ENCODE measurements at regions not wholly inside any gene's neighbourhood (a gene's known extent, or its start where the extent isn't known, plus 50 kb on each side); places are given as distances from the start of the nearest gene placed in this dataset.

DNA sequence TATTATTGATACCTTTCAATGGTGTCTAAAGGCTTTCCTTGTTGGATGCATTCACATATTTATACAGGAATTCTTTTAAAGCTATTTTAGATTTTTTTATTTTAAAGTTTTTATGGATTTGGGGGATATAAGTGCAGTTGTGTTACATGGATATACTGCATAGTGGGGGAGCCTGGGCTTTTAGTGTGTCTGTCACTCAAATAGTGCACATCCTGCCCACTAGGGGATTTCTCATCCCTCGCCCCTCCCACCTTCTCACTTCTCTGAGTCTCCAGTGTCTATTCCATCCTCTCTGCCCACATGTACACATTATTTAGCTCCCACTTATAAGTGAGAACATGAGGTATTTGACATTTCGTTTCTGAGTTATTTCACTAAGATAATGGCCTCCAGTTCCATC, 154.0 kb upstream of the MKI67 start:
- DNase-seq (ENCODE audit: extremely low read depth in 1 of 2, low read depth in 1 of 2), result no peak

DNA sequence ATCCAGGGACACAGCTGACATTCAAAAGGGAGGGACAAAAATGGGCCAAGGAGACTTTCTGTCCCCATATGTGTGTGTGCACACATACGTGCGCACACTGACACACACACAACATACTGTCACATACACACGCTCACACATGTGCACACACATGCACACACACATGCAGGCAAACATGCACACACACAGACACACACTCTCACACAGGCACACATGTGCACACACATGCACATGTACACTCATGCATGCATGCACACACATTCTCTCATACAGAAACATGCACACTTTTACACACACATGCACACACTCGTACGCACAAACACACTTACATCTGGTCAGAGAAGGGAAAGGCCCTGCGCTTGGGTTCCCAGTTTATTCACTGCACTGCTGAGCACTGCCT, 155.1 kb upstream of the MKI67 start:
- DNase-seq (ENCODE audit: extremely low read depth in 1 of 2, low read depth in 1 of 2), result no peak

DNA sequence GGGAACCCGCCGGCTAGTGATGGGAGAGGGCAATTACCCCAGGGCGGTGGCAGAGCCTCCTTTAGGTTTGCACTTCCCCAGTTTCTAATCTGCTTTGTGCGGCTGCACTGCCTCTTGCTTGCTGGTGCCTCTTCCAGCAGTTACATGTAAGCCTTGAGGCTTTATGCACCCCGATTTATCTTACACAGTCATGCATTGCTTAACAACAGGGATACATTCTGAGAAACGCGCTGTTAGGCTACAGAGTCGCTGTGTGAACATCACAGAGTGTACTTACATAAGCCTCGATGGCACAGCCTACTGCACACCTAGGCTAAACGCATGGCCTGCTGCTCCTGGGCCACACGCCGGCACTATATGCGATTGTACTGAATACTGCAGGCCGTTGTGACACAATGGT, 155.6 kb upstream of the MKI67 start:
- DNase-seq (ENCODE audit: extremely low read depth in 1 of 2, low read depth in 1 of 2), result no peak

DNA sequence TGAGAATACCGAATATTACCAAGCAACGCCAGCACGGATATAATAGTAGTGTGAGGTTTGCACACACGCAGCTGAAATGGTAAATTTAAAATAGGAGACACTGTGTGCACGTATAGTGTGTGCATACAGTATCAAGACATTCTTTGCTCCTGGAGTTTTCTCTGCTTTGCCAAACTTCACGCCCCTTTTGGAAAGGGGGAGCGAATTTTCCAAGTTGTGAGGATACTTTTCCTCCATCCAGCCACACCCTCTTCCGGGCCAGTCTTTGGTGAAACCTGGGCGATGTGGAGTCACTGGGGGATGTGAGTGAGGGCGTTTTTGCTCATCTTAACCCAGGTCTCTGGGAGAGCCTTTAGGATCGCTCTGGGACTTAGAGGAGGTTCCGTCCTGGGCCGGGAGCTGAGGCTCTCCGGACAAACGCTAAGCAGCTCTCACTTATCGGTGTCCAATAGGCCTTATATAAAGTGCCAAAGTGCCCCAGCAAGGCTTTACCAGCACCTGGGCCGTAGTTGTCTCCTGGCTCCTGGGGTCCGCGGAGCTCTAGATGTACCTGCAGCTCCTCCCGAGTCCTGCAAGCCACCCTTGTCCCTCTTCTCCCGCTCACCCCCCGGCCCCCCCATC, 160.0 kb upstream of the MKI67 start:
- no peak for DNase-seq (ENCODE audit: extremely low read depth in 1 of 2, low read depth in 1 of 2)

DNA sequence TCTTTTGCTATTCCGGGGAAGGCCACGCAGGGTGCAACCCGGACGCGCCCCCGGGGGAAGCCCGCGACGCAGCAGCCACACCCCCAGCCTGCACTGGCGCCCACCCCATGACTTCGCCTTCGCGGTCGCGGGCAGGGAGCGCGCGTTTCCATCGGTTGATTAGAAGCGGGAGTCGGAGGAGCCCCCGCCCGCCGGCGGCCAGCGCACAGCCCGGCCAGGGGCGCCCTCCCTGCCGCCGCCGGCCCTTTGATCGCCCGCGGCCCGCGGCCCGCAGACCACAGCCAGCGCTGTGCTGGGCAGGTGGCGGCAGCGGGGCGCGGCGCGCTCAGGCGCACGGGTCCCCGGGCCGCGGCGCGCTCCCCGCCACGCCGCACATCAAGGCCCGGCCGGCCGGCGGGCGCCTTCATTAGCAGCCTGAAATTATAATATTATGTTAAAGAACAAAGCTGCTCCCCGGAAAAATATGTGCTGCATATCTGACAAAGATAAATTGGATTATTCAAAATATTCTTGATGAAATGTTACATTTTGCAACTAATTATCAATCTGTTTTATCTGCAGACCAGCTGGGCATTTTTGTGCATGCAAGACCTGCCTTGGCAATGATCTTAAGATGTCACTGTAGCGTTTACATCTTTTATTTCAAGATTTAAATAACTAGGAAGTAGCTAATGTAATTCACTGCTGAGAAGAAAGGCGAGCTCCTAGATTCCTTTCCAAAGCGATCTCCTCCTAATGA, 160.7 kb upstream of the MKI67 start:
- DNase-seq (ENCODE audit: extremely low read depth in 1 of 2, low read depth in 1 of 2), result no peak

DNA sequence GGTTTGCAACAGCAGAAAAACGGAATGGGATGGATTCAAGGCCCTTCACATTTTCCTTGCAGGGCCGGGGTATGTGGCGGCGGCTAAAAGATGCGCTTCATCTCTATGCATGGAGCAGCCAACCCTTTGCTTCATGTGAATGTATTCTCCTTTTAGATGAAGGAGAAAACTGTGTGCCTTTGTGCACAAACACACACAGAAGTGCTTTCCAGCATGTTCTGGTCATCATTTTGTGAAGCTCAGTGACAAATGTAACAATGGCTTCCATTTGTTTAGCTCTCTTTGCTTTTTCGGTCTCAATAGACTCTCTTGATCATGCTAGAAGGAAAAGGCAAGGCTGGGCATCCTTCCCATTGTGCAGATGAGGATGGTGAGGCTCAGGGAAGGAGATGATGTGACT, 161.7 kb upstream of the MKI67 start:
- DNase-seq (ENCODE audit: extremely low read depth in 1 of 2, low read depth in 1 of 2), result no peak

DNA sequence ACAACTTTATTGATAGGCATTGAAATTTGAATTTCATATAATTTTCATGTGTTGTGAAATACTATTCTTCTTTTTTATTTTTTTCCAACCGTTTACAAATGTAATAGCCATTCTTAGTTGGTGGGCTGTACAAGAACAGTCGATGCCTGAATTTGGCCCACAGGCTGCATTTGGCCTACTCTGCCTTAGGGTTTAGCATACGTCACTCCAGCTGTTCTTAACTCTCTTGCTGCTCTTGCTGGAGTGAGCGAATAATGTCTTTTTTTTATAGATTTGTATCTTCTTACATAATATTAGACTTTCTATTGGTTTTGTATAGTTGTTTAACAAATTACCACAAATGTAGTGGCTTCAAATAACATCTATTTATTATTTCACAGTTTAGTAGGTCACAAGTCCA, 163.4 kb upstream of the MKI67 start:
- DNase-seq (ENCODE audit: extremely low read depth in 1 of 2, low read depth in 1 of 2), result no peak

DNA sequence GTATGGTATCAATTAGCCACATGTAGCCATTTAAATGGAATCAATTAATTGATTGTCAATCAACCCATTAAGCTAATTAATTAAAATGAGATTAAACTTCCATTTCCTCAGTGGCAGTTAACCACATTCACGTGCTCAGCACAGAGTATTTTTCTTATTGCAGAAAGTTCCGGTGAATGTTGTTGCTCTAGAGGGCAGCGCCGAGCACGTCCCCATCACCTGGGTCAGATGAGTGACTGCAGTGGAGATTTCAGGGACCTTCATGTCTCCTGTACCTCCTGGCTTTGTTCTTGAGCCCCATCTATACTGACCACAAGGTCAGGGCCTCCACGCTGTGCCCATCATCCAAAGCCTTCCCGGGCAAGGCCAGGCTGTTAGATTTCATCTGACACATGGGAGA, 168.8 kb upstream of the MKI67 start:
- DNase-seq (ENCODE audit: extremely low read depth in 1 of 2, low read depth in 1 of 2), result no peak

DNA sequence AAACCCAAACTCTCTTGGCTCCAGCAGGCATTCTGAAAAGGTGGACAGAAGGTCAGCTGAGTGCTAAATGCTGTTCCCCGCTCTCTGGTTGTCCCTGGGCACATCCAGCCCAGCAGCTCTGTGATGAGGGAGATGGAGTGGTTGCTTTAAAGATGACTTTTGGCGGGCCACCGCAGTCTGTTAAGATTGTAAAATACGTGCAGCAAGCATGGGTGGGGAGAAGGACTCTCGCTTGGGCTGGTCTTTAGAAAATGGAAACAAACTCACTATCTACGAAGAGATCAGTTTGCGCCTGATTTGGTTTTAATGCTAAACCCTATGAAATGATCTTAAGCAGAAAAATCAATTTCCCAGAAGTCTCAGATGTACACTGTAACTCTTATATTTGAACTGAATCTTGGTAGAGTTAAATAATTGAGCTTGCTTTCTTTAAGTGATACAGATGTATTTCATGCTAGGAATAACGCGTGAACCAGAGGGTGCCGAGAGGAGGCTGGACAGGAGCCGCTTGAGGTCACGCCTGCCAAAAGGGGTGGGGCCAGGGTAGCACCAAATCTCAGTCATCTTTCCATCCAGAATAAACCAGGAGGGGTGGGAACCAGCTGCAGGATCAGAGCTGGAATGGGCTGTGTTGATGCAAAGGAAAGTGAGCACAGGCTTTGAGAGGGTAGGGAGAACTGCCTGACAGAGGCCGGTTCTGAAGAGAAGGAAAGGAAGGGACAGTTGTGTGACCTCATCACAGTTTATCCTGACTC, 170.2 kb upstream of the MKI67 start:
- DNase-seq (ENCODE audit: extremely low read depth in 1 of 2, low read depth in 1 of 2), result no peak

DNA sequence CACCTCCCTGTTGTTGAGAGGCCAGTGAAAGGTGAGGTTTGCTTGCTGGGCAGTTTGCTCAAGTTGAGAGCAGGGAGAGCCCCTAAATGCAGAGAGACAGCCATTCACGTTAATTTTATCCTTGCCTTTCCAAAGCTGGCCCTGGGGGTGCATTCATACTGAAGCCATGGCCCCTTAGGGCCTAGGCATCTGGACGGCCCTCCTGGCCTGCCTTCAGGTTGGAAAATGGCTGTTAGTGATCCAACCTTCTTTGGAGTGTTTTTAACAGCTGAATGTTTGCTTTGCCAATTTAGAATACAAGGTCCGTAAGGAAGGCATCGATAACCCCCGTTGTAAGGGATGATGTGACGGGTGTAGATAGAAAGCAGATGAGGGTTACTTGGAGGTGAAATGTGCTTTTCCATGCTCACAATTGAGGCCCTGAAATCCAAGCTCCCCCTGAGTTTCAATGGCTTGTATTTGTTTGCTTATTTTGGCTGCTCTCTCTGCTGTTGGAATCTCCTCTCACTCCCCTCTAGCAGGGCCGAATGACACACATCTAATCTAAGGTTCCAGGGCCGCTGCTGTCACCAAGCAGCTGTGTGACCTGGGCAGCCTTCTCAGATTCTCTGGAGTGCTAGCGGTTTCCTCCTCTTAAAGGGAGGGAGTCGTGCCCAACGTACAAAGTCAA, 171.6 kb upstream of the MKI67 start:
- no peak for DNase-seq (ENCODE audit: extremely low read depth in 1 of 2, low read depth in 1 of 2)

DNA sequence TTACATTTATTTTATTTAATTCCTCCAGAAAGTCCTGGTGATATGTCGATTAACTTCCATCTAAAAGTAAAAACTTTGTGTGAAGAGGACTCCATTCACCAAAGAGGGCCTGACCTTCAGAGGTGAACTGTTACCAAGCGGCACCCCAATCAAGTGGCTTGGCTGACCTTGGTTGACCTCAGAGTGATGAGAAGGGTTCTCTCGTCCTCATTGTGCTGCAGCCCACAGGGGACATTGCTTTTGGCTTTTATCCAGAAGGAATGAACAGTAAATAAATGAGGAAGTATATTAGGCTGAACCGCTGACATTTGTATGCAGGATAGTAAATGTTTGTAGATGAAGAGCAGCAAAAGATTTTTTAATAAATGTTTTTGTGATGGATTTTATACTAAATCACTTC, 172.4 kb upstream of the MKI67 start:
- DNase-seq (ENCODE audit: extremely low read depth in 1 of 2, low read depth in 1 of 2), result no peak

DNA sequence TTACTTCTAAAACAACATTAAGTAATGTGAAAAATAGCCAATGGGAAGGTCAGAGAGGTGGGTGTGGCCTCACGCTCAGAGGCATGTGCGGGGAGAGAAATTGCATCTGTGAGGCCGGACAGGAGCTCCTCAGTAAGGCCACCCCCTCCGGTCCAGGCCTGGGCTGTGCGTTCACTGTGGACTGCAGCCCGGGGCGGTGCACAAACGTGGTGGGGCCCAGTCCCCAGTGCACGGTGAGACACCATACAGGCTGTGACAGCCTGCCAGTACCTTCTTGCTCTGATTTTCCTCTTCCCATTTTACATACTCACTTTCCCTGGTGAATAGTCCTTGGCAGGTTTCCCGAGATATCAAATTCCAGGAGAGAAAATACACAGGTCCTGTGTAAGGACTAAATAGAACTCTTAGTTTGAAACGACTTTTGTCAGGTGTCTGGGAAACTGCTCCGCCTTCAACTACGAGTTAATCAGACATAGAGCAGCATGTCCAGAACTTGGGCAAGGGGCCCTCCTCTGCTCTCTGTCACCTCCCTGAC, 174.1 kb upstream of the MKI67 start:
- DNase-seq (ENCODE audit: extremely low read depth in 1 of 2, low read depth in 1 of 2), result no peak

DNA sequence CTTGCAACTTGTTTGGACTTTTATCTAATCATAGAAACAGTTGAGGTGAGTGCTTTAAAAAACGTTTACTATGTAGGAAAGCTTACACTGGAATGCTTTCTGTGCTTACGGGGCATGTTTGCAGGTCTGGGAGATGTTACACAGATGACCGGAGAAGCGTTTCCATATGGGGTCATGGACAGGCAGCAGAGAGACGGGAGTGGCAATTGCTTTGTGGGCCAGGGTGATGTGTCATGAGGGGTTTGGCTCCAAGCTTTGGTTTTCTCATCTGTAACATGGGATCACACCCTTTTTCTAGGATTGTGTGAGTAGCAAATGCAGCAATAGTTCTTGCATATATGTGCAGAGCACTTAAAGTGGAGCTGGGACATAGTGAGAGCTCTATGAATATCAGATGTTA, 174.8 kb upstream of the MKI67 start:
- DNase-seq (ENCODE audit: extremely low read depth in 1 of 2, low read depth in 1 of 2), result no peak

DNA sequence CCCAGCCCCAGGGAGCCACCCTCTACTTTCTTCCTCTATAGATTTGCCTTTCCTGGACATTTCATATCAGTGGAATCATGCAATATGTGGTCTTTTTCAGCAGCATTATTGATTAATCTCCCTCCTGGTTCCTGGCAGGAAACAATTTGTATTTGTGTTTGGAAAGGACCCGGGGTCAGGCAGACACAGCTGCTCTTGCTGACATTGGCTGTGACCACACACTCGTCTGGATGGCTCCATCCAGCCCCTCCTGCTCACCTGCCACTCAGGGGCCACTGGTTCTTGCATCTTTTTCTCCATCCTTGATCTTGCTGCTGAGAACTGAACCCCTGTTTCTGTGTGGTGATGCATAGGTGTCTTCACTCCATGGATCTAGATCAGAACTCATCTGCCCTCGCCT, 176.6 kb upstream of the MKI67 start:
- no peak for DNase-seq (ENCODE audit: extremely low read depth in 1 of 2, low read depth in 1 of 2)

DNA sequence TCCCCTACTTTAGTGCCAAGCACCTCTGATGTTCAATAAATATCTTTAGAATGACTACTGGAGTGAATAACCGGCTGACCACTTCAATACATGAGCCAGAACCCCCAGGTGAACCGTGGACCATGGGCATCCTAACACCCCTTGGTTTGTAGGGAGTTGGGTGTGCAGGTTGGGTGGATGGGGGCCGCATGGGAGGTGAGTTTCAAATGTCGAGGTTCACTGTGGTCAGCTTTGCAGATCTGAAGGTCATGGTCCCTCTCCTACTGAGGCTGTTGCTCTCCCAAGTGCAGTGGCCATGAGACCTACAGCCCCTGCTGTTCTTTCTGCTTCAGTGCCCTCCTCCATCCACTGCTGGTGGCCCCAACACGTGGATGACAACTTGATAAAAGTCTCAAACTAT, 178.0 kb upstream of the MKI67 start:
- DNase-seq (ENCODE audit: extremely low read depth in 1 of 2, low read depth in 1 of 2), result no peak

DNA sequence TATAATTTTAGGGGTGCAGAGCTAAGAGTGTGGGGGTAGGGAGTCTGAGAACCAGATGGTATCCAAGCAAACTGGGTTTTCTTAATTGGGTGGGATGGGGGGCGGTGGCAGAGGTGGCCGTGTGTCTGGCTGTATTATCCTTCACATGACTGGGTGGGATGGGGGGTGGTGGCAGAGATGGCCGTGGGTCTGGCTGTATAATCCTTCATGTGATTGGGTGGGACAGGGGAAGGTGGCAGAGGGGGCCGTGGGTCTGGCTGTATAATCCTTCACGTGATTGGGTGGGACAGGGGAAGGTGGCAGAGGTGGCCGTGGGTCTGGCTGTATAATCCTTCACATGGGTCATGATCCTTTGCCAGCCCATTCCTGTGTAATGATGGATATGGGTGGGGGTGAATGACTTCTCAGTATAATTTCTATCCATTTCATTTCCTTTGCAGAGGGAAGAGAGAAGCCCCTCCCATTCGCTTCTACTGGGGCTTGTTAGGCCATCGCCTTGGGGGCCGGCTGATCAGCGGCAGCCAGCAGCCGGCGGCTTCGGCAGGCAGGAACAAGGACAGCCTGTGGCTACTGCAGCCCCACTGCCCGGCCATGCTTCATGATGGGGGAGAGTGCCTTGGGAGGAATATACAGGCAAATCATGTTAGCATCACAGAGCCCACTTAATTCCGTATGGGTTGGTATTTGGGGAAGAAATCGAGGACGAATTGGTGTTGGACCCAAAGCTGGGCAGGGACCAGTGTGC, 179.6 kb upstream of the MKI67 start:
- DNase-seq (ENCODE audit: extremely low read depth in 1 of 2, low read depth in 1 of 2), result no peak

DNA sequence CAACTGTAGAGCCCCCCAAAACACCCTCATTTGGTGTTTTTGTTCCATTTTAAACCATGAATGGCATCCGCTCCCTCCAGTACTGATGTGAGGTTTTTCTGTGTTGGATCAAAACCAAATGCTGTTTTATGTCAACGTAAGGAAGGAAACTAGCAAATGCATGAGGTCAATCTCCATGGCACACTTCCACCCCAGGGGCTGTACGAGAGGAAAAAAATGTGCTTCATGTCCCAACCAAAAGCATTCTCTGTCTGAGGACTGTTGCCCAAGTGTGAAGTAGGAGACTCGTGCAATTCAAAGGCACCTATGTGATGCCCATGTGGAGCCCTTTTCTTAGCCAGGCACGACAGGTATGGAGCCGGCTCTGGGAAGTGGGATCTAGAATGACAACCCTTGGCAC, 180.3 kb upstream of the MKI67 start:
- no peak for DNase-seq (ENCODE audit: extremely low read depth in 1 of 2, low read depth in 1 of 2)

DNA sequence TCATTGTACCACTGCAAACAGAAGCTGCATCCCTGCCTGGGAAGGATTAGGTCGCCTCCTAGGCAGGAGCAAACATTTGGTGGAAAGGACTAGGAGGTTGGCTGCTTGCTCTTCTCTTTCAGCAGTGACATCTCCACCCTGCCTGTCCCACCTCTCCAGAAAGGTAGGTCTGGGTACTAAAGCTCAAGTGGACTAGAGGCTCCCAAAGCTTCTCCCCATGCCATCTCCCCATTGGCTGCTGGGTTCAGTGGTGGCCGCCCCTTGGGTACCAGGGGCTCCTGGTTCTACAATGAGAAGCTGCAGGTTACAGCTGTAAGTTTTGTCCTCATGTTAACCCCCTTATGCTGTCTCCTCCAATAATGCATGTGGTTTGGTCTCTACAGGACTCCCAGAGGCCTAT, 180.7 kb upstream of the MKI67 start:
- DNase-seq (ENCODE audit: extremely low read depth in 1 of 2, low read depth in 1 of 2), result no peak

DNA sequence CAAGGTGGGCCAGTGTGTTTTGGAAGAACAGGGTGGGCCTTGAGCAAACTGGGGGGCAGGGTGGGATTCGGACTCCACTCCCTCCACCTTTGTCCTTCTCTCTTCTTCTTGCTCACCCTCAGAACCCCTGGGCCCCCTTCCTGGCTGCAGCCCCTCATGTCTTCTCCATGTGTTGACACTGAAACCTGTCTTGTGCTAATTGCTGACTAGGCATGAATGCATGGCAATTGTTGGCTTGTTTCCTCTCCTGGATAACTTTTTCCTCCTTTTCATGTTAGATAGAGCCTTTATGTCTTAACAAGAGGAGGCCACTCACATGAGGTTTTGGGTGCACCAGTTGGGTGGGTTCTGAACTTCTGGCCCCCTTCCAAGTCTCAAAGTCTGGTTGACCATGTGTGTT, 181.6 kb upstream of the MKI67 start:
- DNase-seq (ENCODE audit: extremely low read depth in 1 of 2, low read depth in 1 of 2), result no peak

DNA sequence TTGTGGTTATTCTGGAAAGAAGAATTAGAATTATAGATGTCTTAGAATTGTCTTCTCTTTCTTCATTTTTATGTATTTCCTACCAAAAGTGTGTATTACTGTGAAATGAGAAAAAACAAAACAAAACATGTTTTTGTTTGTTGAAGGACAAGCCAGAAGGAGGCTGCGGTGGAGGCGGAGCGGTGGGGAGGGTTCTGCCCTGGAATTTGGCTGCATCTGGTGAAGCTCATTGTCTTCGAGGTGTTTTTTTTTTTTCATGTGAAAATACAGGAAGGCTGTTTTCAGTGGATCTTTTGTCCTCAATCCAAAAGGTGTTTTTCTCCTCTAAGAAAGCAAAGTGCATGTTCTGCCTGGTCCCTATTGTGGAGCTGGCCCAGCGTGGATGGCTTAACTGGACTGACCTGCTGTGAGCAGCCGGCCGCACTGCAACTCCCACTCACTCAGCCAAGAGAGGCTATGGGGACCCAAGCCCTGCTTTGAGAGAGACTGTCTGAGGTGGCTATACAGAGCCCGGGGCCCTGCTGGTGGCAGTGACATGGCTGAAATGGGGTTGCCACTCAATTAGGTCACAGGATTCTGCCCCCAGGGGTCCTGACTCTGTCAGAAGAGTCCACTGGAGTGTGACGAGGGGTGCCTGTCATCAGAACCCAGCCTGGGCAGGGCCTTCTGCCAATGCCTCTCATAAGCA, 184.9 kb upstream of the MKI67 start:
- no peak for DNase-seq (ENCODE audit: extremely low read depth in 1 of 2, low read depth in 1 of 2)

Data from activated CD8-positive, alpha-beta memory T cell treated with anti-CD3 and anti-CD28 coated beads for 1 hour (primary cell).